NB4 (cell line): ENCODE measurements at regions not wholly inside any gene's neighbourhood (a gene's known extent, or its start where the extent isn't known, plus 50 kb on each side); places are given as distances from the start of the nearest gene placed in this dataset.

Experiments
- POLR2A ChIP-seq: IDR thresholded peaks from 2 replicates; pipeline ENCODE4 v1.6.1; 2011; ENCODE audit warnings: mild to moderate bottlenecking; ENCODE audit not compliant: insufficient read length; ENCODE audit errors: extremely low read depth
- TF ChIP-seq, protein P1 (sequence below): IDR thresholded peaks from one replicate; pipeline ENCODE4 v1.5.1; 2012; ENCODE audit warnings: low read depth, low read length
- TF ChIP-seq, protein P2 (sequence below): IDR thresholded peaks from 2 replicates; pipeline ENCODE4 v1.6.1; 2011; ENCODE audit warnings: low read depth, low read length

DNA sequence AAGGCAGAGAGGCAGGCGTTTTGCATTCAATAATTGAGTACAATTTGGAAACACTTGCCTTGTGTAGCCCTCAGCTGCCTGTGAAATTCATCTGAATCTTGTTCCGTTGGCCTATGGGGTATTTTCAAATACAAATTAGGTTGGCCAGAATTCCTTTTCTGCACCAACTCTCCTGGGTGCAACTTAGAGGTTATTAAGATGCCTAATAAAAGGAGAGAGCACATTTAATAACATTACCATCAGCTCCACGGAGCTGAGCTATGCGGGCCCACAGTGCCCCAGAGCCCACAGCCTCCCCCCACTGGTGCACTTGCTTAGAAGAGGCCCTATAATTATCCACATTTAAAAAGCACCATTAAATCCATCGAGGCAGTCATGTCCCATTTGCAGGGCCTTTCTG lies 367.6 kb upstream of the CLINT1 start:
- TF ChIP-seq, protein P1, sequence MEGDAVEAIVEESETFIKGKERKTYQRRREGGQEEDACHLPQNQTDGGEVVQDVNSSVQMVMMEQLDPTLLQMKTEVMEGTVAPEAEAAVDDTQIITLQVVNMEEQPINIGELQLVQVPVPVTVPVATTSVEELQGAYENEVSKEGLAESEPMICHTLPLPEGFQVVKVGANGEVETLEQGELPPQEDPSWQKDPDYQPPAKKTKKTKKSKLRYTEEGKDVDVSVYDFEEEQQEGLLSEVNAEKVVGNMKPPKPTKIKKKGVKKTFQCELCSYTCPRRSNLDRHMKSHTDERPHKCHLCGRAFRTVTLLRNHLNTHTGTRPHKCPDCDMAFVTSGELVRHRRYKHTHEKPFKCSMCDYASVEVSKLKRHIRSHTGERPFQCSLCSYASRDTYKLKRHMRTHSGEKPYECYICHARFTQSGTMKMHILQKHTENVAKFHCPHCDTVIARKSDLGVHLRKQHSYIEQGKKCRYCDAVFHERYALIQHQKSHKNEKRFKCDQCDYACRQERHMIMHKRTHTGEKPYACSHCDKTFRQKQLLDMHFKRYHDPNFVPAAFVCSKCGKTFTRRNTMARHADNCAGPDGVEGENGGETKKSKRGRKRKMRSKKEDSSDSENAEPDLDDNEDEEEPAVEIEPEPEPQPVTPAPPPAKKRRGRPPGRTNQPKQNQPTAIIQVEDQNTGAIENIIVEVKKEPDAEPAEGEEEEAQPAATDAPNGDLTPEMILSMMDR = no peak
- TF ChIP-seq POLR2A = no peak
- TF ChIP-seq, protein P2, sequence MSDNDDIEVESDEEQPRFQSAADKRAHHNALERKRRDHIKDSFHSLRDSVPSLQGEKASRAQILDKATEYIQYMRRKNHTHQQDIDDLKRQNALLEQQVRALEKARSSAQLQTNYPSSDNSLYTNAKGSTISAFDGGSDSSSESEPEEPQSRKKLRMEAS = no peak
